B cell (primary cell): ENCODE measurements at regions not wholly inside any gene's neighbourhood (a gene's known extent, or its start where the extent isn't known, plus 50 kb on each side); places are given as distances from the start of the nearest gene placed in this dataset.

Experiments used
- EZH2 ChIP-seq: IDR thresholded peaks from 2 replicates; pipeline ENCODE4 v1.6.1; 2012; ENCODE audit warnings: borderline replicate concordance, low read depth, mild to moderate bottlenecking, moderate library complexity, low read length; ENCODE audit not compliant: insufficient read depth, poor library complexity, severe bottlenecking
- TF ChIP-seq, protein P1 (sequence below): fragments of 200-600 bp; IDR thresholded peaks from one replicate; pipeline ENCODE4 v1.8.0; 2022; ENCODE audit warnings: antibody characterized with exemption, mild to moderate bottlenecking

DNA sequence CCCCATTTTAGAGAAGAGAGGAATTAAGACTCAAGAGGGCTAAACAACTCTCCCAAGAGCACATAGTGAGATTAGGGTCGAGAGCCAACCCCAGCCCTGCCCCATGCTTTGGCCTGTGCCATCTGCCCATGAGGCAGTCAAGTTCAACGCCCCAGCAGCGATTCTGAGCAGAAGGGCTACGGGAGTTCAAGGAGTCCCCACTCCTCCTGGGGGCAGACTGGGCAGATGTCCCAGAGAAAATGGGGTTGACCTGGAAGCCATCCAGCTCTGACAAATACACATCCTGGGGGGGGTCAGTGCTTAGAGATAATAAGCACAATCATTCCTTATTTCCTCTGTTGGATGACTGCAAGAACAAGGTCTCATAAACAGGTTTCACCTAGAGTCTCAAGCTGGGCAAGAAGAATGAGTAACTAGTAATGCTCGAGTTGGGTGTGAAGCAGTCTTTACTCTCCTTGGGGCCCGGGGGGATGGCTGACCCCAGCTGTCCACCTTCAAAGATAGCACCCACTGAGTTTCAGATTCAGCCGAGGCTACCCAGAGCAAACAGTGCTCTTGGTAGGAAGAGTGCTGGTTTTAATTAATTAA is 716.4 kb downstream of the RNF144A start:
- TF ChIP-seq, protein P1, sequence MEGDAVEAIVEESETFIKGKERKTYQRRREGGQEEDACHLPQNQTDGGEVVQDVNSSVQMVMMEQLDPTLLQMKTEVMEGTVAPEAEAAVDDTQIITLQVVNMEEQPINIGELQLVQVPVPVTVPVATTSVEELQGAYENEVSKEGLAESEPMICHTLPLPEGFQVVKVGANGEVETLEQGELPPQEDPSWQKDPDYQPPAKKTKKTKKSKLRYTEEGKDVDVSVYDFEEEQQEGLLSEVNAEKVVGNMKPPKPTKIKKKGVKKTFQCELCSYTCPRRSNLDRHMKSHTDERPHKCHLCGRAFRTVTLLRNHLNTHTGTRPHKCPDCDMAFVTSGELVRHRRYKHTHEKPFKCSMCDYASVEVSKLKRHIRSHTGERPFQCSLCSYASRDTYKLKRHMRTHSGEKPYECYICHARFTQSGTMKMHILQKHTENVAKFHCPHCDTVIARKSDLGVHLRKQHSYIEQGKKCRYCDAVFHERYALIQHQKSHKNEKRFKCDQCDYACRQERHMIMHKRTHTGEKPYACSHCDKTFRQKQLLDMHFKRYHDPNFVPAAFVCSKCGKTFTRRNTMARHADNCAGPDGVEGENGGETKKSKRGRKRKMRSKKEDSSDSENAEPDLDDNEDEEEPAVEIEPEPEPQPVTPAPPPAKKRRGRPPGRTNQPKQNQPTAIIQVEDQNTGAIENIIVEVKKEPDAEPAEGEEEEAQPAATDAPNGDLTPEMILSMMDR = no peak
- no peak for TF ChIP-seq EZH2
